T-helper 2 cell treated with Interferon-gamma antibody and Interleukin-4, amounts not matched to agents 5 μg/mL and 100 μg/mL, for 36 hours (primary cell): ENCODE measurements at regions not wholly inside any gene's neighbourhood (a gene's known extent, or its start where the extent isn't known, plus 50 kb on each side); places are given as distances from the start of the nearest gene placed in this dataset.
"Not testable (repeated sequence)": the region's sequence is repeated elsewhere in the genome, so short reads cannot be mapped to it uniquely, and the experiment has no call there.

Experiments
- DNase-seq: peaks from one replicate; pipeline ENCODE4 v3.0.0; 2021; ENCODE audit warnings: low spot score
- H3K27ac Mint-ChIP-seq: one replicate; pipeline ENCODE4 v1.8.0; 2021; ENCODE audit warnings: mild to moderate bottlenecking, mixed read lengths
- H3K27me3 Mint-ChIP-seq: one replicate; pipeline ENCODE4 v1.8.0; 2021; ENCODE audit warnings: low read depth, mixed read lengths
- H3K36me3 Mint-ChIP-seq: one replicate; pipeline ENCODE4 v1.8.0; 2021; ENCODE audit warnings: low read depth, mixed read lengths
- H3K4me1 Mint-ChIP-seq: one replicate; pipeline ENCODE4 v1.8.0; 2021; ENCODE audit warnings: low read depth, mixed read lengths
- H3K4me3 Mint-ChIP-seq: one replicate; pipeline ENCODE4 v1.8.0; 2022; ENCODE audit warnings: mild to moderate bottlenecking, moderate library complexity, mixed read lengths
- H3K9me3 Mint-ChIP-seq: one replicate; pipeline ENCODE4 v1.8.0; 2021; ENCODE audit warnings: mixed read lengths

GRCh38 chr5:116959843-116960242 lies 385.2 kb upstream of the SEMA6A start:
- H3K27me3 Mint-ChIP-seq, result no peaks in the 10 kb centered on the region
- no peaks in the 10 kb centered on the region for H3K4me1 Mint-ChIP-seq
- no peak for DNase-seq
- H3K27ac Mint-ChIP-seq, result no peak overlapping the region
- no peaks in the 10 kb centered on the region for H3K36me3 Mint-ChIP-seq
- H3K9me3 Mint-ChIP-seq, result no peaks in the 10 kb centered on the region
- H3K4me3 Mint-ChIP-seq, result no peak overlapping the region

- H3K27me3 Mint-ChIP-seq, result no peaks in the 10 kb centered on the region
- DNase-seq, result no peak
- H3K27ac Mint-ChIP-seq, result no peak overlapping the region
- H3K36me3 Mint-ChIP-seq, result no peaks in the 10 kb centered on the region
- no peaks in the 10 kb centered on the region for H3K9me3 Mint-ChIP-seq
- H3K4me3 Mint-ChIP-seq, result no peak overlapping the region
- no peaks in the 10 kb centered on the region for H3K4me1 Mint-ChIP-seq
These were observed 378.8 kb upstream of the SEMA6A start for GRCh38 chr5:116953251-116953930.

- DNase-seq, result no peak
- Mint-ChIP-seq H3K27ac (no peak overlapping the region), H3K4me1 (peaks cover 2% of the 10 kb centered on the region), H3K4me3 (no peak overlapping the region), H3K9me3 (no peaks in the 10 kb centered on the region), H3K27me3 (no peaks in the 10 kb centered on the region), H3K36me3 (no peaks in the 10 kb centered on the region)
These were observed 376.6 kb upstream of the SEMA6A start for GRCh38 chr5:116951219-116951618.

- Mint-ChIP-seq H3K27ac (no peak overlapping the region), H3K9me3 (no peaks in the 10 kb centered on the region), H3K27me3 (no peaks in the 10 kb centered on the region), H3K4me1 (peaks cover 2% of the 10 kb centered on the region), H3K4me3 (no peak overlapping the region), H3K36me3 (no peaks in the 10 kb centered on the region)
- DNase-seq, result peak; percentile 41
These were observed 373.3 kb upstream of the SEMA6A start for GRCh38 chr5:116947691-116948528.

GRCh38 chr5:116945613-116946382 lies 371.2 kb upstream of the SEMA6A start:
- H3K9me3 Mint-ChIP-seq, H3K4me3 Mint-ChIP-seq, H3K4me1 Mint-ChIP-seq, H3K27ac Mint-ChIP-seq, H3K27me3 Mint-ChIP-seq, DNase-seq, H3K36me3 Mint-ChIP-seq: not testable (repeated sequence)

- H3K4me3 Mint-ChIP-seq, result no peak overlapping the region
- H3K27ac Mint-ChIP-seq, result no peak overlapping the region
- no peaks in the 10 kb centered on the region for H3K36me3 Mint-ChIP-seq
- no peaks in the 10 kb centered on the region for H3K27me3 Mint-ChIP-seq
- DNase-seq, result no peak
- H3K4me1 Mint-ChIP-seq, result peaks cover 2% of the 10 kb centered on the region
- H3K9me3 Mint-ChIP-seq, result no peaks in the 10 kb centered on the region
These were observed 369.6 kb upstream of the SEMA6A start for GRCh38 chr5:116944183-116944582.

GRCh38 chr5:116942622-116943021 lies 368.0 kb upstream of the SEMA6A start:
- DNase-seq, result no peak
- Mint-ChIP-seq H3K9me3 (no peaks in the 10 kb centered on the region), H3K27ac (no peak overlapping the region), H3K4me1 (no peaks in the 10 kb centered on the region), H3K4me3 (no peak overlapping the region), H3K27me3 (no peaks in the 10 kb centered on the region), H3K36me3 (no peaks in the 10 kb centered on the region)

GRCh38 chr5:116939641-116940040 lies 365.0 kb upstream of the SEMA6A start:
- no peak for DNase-seq
- Mint-ChIP-seq H3K36me3 (no peaks in the 10 kb centered on the region), H3K4me1 (no peaks in the 10 kb centered on the region), H3K4me3 (no peak overlapping the region), H3K27ac (no peak overlapping the region), H3K9me3 (no peaks in the 10 kb centered on the region), H3K27me3 (no peaks in the 10 kb centered on the region)

- Mint-ChIP-seq H3K4me1 (no peaks in the 10 kb centered on the region), H3K36me3 (no peaks in the 10 kb centered on the region), H3K9me3 (no peaks in the 10 kb centered on the region), H3K27ac (no peak overlapping the region), H3K4me3 (no peak overlapping the region), H3K27me3 (no peaks in the 10 kb centered on the region)
- DNase-seq, result no peak
These were observed 363.9 kb upstream of the SEMA6A start for GRCh38 chr5:116938488-116938887.

- no peak for DNase-seq
- H3K9me3 Mint-ChIP-seq, result no peaks in the 10 kb centered on the region
- H3K27ac Mint-ChIP-seq, result no peak overlapping the region
- no peaks in the 10 kb centered on the region for H3K27me3 Mint-ChIP-seq
- no peak overlapping the region for H3K4me3 Mint-ChIP-seq
- no peaks in the 10 kb centered on the region for H3K4me1 Mint-ChIP-seq
- no peaks in the 10 kb centered on the region for H3K36me3 Mint-ChIP-seq
These were observed 361.0 kb upstream of the SEMA6A start for GRCh38 chr5:116935561-116936162.

GRCh38 chr5:116930616-116931015 lies 356.0 kb upstream of the SEMA6A start:
- Mint-ChIP-seq H3K4me1 (no peaks in the 10 kb centered on the region), H3K4me3 (no peak overlapping the region), H3K9me3 (no peaks in the 10 kb centered on the region), H3K36me3 (no peaks in the 10 kb centered on the region), H3K27me3 (no peaks in the 10 kb centered on the region), H3K27ac (no peak overlapping the region)
- no peak for DNase-seq

- no peaks in the 10 kb centered on the region for H3K9me3 Mint-ChIP-seq
- no peaks in the 10 kb centered on the region for H3K4me1 Mint-ChIP-seq
- DNase-seq, result no peak
- no peaks in the 10 kb centered on the region for H3K27me3 Mint-ChIP-seq
- no peak overlapping the region for H3K27ac Mint-ChIP-seq
- H3K36me3 Mint-ChIP-seq, result no peaks in the 10 kb centered on the region
- H3K4me3 Mint-ChIP-seq, result no peak overlapping the region
These were observed 348.7 kb upstream of the SEMA6A start for GRCh38 chr5:116923344-116923743.

- Mint-ChIP-seq H3K9me3 (no peaks in the 10 kb centered on the region), H3K4me3 (no peak overlapping the region), H3K4me1 (no peaks in the 10 kb centered on the region), H3K27me3 (no peaks in the 10 kb centered on the region), H3K27ac (no peak overlapping the region), H3K36me3 (no peaks in the 10 kb centered on the region)
- no peak for DNase-seq
These were observed 347.9 kb upstream of the SEMA6A start for GRCh38 chr5:116922532-116922931.
